DMS153 treated with DMSO at 0.1 percent for 48 hours (cell line): ENCODE measurements at regions not wholly inside any gene's neighbourhood (a gene's known extent, or its start where the extent isn't known, plus 50 kb on each side); places are given as distances from the start of the nearest gene placed in this dataset.

Experiments
- DNase-seq: peaks from one replicate; lab custom pipeline; 2025; ENCODE audit not compliant: unreplicated experiment; lab: John Stamatoyannopoulos, UW

DNA sequence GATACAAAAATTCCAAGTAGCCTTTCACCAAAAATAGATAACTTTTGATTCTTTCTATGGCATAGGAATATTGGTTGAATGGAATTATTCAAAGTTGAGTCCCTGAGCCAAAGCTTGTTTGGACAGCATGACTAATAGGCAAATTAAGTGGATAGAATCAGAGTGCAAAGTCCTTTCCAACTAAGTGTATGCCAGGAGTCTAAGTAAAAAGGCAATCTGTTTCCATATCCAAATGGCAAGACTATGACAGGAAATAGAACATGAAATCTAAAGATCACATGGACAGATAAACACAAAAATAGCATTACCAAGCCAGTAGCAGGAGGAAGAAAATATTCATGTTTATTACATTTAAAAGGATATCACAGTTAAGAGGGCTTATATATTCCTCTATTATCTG, 804.6 kb downstream of the SLITRK6 start:
- DNase-seq = no peak

DNA sequence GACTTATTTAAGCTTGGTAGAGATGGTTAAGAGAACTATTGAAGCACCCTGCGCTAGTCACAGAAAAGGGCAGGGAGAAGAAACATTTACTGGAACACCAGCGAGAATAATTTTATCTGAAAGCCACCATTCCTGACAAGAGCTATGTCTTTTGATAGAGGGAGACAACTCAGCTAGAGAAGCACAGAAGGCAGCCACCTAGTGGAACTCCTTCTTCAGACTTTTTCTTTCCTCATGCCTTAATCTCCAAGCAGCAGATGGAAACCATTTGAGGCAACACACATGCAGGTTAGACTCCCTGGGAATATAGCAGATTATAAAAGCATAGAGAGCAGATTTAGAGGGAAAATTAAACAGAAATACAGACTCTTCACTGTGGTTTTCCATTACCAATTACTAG, 813.4 kb downstream of the SLITRK6 start:
- no peak for DNase-seq

DNA sequence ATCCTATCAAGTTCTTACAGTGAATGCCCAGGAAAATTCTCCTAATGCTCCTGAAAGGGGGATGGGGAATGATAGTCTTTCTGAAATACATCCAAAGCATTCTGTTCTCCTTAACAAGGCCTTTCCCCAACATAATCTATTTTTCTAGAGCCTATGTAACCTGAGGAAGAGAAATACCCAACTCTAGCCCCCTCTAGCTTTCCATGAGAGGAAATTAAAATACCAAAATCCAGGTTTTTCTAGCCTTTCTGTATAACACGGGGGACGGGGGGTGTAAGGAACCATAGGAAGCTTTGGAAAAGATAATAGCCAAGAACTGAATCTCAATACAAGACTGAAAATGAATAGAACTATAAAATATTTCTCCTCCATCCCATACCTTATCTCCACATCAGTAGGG, 815.9 kb downstream of the SLITRK6 start:
- DNase-seq = no peak

DNA sequence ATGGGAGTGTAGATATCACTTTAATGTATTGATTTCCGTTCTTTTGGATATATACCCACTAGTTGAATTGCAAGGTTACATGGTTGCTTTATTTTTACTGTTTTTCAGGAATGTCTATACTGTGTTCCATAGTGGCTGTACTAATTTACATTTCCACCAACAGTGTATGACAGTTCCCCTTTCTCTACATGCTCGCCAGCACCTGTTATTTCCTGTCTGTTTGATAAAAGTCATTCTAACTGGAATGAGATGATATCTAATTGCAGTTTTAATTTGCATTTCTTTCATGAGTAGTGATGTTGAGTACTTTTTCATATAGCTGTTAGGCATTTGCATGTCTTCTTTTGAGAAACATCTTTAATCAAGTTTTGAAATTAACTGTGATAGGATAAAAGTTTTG, 818.6 kb downstream of the SLITRK6 start:
- DNase-seq = no peak

DNA sequence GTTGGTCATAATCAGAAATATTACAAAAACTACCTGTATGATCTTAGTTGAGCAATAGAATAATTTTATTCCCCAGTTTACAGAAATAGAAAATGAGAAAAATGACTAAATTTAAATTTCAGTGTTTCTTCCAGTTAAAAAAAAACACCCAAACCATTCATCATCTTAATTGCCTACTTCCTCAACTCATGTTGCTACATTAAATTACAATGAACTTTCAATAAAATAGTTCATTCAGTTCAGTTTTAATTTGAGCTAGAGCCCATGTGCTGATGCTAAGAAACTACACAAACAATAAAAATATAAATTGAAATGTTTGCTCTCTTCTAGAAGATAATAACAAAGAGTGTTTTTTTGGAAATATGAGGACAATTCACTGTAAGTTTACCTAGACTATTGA, 820.4 kb downstream of the SLITRK6 start:
- DNase-seq = no peak

DNA sequence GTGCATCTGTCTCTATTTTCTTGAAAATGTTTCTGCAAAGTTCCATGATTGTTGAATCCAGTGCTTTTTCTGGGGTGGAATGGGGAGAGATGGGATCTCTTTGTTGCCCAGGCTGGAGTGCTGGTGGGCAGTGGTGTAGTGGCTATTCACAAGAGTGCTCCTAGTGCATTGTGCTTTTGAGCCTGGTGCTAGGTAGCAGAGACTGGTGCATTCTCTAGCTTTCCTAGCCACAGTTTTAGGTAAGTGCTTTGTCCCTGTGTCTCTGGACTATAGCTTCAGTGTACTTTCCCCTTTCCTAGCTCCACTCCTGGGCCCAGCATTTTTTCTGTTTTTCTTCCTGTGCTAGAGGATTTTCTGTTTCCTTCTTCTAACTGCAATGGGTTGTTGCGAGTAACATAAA, 825.6 kb downstream of the SLITRK6 start:
- no peak for DNase-seq

DNA sequence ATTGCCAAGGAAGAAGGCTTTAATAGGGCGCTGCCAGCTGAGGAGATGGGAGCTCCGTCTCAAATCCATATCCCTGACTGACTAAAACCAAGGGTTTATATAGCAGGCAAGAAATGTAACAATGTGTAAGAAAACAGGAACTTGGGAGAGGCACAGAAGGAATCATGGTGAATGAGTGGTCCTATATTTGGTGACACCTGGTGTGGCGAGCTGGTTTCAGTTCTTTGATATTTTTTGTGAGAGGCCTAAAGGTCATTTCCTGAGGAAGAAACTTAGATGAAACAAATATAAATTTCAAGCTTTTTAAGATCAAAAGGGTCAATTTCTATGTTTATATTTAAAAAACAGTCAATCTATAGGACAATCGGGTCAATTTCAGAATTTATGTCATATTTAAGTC, 826.3 kb downstream of the SLITRK6 start:
- no peak for DNase-seq

DNA sequence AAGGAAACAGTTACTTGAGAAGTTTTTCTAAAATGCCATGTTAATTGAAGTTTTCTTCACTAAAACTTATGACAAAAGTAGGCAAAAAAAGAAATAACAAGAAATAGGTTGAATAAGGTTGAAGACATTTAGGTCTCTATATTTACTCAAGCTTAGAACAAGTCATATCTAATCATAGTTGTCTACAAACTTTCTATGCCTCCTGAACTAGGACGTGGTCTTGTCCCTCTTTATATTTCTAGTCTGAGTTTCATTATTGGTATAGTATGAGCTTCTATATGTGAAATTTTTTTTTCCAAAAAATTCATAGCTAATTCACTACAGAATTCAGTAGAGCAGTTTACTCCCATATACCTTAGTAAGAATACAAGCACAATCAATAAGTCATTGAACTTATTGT, 836.4 kb downstream of the SLITRK6 start:
- DNase-seq = no peak

DNA sequence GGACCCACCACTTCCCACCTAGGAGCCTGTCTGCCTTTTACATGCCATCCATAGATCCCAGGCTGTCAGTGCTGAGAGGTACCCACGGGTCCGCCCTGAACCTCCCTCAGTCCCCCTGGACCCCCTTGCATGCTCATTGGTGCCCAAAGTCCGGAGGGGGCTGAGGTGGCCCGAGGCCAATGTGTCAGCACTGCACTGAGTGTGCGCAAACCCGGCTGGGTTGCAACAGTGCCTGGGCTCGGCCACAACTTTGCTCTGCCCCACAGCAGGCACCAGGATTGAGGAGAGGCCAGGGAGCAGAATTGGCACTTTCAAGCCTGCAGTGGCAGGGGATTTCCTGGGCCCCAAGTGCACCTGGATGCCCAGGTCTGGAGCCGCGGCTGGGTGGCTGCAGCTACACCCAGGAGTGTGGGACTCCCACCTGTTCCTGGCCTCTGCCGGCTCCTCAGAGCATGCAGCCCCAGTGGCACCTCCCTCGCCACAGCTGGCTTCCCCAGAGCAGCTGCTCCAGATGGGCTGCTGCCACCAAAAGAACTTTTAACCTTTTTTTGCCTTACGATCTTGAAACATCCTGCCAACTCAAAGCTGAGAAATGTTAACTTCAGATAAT, 837.0 kb downstream of the SLITRK6 start:
- DNase-seq = no peak

DNA sequence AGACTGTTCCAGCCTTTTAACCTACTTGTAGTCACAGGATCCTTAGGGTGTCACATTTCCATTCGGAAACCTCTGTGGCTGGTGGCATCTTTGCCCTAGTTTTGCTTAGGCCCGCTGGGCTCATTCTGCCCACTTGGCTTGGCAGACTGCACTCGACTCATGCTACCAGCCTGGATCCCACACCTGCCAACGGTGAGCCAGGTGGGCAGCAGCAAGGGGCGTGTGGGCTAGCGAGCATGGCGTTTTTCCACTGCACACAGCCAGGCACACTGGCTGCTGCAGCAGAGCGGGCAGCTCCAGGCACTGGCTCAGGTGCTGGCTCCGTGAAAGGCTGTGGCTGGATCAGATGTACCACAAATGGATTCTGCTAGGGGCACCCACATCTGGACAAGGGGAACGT, 838.2 kb downstream of the SLITRK6 start:
- no peak for DNase-seq

DNA sequence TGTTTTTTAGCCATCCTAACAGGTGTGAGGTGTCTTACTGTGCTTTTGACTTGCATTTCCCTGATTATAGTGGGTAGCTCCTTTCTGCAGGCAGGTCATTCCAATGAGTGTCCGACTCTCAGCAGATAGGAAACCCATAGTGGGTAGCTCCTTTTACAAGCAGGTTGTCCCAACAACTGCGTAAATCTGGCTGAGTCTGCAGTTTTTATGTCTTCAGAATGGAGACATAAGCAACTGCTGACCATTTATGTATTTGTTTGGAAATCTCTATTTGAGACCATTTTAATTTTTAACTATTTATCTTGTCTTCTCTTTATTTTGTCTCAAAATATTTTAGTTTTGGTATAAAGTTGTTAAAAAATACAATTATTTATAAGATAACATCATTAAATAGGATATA, 839.4 kb downstream of the SLITRK6 start:
- no peak for DNase-seq

DNA sequence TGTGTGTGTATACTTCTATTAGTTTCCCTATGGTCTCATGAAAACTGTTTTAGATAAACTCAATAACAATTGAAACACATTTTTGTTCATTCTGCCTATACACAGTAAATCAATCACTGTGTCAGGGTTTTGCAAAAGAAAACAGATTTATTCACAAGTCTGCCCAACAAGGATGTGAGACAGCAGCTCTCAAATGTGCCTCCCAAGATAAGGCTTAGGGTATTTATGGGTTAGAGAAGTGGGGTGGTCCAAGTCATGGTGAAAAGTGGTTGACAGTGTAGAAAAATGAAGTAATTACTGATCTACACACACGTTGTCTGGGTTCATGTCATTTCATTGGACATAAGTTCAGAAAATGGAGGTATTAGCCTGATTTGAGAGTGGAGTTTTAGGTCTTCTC, 844.6 kb downstream of the SLITRK6 start:
- no peak for DNase-seq

DNA sequence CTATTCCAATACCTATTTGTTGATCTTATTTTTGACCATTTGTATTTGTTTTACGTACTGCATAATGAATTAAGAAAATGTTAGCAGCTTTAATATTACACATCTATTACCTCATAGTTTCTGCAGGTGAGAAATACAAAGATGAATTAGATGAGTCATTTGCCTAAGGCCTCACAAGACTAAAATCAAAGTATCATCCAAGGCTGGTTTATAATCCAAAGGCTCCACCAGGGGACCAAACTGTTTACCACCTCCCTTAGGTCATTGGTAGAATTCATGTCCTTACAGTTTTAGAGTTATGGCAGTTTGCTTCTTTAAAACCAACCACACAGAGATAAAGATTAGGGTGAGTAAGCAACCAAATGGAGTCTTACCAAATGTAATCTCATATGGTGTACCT, 848.1 kb downstream of the SLITRK6 start:
- no peak for DNase-seq

DNA sequence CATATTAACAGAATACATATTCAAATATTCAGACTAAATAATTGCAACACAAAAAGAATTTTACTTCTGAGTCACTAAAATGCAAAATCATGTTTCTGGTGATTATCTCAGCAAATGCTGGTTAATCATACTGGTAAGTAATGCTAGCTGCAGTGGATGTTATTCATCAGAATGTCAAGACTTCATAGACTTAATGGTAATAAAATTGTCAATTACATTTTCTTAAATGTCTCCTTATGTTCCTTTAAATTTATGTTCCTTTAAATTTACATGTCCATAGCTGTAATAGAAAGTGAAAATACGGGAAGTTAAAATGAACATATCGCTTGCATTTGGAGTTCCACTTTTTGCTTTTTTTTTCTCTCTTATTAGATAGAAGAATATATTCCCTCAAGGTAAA, 853.0 kb downstream of the SLITRK6 start:
- DNase-seq = no peak

DNA sequence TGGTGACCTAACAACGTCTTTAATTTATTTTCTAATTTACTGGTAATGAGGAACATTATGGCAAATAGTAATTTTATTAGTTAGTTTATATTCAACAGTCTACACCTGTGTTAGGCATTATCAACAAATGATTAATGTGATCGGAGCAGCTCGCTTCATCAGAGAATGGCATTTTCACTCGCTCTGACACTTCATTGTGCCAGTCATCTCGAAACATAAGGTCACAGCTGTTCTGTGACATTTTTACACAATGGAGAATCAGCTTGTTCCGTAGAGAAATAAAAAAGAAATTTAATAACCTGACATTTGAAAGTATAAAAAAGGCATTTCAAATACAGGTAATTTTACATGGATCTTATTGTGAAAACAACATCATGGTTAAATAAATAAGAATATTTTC, 858.4 kb downstream of the SLITRK6 start:
- DNase-seq = no peak

DNA sequence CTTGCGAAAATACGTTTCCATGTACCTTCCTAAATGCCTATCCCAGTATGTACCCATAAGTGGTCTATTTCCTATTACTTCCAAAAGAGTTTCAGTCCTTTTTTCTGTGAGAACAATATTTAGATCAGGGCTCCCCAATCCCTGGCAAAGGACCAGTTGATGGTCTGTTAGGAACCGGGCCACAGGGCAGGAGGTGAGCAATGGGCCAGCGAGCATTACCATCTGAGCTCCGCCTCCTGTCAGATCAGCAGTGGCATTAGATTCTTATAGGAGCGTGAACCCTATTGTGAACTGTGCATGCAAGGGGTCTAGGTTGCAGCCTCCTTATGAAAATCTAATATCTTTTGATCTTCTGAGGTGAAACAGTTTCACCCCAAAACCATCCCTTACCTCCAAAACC, 859.1 kb downstream of the SLITRK6 start:
- DNase-seq = no peak

DNA sequence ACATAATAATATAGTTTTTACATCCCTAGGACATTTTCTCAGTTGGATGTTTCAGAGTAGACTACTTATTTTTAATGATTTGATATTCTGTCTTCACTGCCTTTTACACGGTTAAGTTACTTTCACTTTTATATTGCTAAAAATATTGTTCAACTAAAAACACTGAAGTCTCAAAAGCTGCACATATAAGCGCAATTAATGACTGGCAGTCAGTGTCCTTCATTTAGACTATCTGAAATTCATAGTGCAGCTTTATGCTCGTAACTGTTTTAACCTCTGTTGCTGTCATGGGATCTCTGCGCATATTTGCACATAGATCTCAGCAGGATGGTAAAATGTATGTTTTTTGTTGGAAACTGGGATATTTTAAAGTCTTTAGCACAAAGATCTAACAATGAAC, 864.3 kb downstream of the SLITRK6 start:
- no peak for DNase-seq

DNA sequence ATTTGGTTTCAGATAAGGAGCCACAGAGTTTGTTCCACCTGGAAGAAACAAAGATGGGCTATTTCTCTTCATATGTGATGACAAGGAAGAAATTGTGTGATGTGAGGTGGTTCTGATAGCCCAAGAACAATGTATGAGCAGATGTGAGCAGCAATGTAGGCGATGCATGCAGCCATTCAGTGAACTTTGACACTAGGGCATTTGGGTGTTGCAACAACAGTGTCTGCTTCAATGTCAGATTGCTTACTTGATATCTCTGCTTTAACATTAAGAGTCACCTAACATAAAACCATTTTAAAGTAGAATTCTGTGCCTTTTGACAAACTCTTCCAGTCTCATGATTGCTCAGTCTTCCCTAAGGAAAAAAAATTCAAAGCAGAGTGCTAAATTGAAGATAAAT, 865.4 kb downstream of the SLITRK6 start:
- DNase-seq = no peak

DNA sequence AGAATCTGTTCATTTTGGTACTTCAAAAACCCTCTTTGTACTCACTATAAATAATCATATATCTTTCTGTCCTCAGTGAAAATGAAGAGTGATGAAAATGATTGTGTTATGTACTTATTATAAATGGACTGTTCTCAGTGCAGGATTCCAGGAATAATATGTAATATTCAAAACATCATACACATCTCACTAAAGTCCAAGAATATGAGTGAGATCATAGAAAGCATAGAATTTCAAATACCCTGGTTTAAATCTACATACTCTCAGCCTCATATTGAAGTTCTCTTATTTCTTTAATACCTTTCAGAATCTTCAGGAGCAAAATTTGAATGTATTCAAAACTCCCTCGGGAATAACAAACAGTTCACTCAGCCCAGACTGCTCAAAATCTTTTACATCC, 868.0 kb downstream of the SLITRK6 start:
- no peak for DNase-seq

DNA sequence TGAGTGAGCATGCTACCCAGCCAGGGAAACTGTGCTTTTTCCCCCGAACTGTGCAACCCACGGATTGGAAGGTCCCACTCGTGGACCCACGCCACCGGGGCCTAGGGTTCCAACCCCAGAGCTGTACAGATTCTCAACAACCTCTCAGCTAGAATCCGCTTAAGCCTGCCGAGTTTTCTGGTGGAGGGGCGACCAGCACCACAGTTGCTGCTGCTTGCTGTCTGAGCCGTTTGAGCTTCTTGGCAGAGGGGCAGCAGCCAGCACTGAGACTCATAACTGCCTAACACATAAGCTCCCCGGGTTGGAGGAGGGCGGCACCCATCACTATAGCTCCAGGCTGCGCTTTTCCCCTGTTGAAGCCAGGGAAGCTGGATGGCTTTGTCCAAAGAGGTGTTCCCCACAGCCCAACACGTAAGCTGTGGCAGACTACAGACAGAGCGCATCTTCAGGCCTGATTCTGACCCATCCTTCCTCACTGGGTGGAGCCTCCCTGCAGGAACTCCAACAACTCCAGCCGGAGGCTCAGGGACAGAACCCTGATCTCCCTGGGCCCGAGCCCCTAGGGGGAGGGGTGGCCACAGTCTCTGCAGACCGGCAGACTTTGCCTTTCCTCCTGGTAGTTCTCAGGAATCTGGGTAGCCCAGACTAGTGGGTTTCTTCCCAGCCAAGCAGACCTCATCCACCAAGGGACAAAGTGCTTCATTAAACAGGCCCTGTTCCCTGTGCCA, 871.6 kb downstream of the SLITRK6 start:
- DNase-seq = no peak

DNA sequence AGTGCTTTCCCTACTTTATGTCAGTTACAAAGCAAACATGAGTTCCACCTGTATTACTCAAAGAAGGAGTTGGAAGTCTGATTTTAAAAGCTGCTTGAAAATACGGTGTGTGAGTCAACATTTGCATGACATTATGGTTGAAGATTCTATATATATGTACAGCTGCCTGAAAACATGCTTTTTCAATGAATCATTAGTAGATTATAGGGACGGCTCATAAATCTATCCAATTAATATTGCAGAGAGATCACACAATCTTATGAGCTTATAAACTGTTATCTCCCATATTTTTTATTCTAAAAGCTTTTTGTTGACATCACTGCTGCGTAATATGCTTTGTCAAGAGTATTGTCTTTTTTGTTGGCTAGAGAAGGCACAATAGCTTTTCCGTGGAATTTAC, 873.8 kb downstream of the SLITRK6 start:
- DNase-seq = no peak

DNA sequence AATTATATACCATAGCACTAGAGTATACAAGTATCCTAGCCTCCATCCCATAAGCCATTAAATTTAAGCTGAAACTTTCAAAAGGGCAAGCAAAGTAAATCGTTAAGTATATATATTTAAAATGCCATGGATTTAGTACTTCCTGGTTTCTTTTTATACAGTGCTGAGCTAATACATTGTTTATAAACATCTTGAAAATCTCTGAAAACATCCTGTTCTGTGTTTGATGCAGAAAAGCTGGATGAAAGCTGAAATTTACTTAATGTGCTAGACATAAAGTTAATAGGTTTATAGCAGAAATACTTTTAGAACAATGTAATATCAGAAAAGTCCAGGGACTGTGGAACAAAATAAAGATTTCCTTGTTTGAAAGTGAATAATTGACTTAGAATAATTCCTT, 875.4 kb downstream of the SLITRK6 start:
- DNase-seq = no peak

DNA sequence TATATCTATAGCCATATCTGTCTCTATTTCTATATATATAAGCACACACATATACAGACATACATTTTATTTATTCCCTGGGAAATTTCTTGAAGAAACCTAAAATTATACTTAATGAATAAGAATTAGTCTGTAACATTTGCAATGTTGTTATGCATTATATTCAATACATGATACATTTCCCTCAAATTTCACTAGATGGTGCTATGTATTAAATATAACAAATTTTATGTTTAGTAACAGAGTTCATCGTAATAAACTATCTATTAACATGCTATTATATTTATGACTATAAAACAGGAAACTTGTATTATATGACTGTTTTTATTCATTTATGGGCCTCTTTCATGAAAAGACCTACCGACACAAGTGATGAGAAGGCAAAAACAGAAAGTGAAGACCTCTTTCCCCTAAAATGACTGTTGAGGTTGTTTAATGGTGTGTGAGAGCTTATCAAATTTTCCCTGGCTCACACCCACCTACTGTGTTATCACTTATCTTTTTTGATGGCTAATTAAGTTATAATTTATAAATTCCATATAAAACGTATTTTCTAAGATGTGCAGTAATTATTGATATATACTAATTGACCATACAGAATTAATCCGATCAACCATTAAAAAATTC, 881.9 kb downstream of the SLITRK6 start:
- no peak for DNase-seq
